Keratinocyte (primary cell): ENCODE measurements at regions not wholly inside any gene's neighbourhood (a gene's known extent, or its start where the extent isn't known, plus 50 kb on each side); places are given as distances from the start of the nearest gene placed in this dataset.

Experiments
- DNase-seq: peaks from one replicate; pipeline ENCODE4 v3.0.0-alpha.2; 2011; ENCODE audit warnings: low read depth, missing footprints, low spot score
- FAIRE-seq: peaks from 2 replicates; lab custom pipeline; 2011; peaks lifted over from hg19 to GRCh38; lab: Jason Lieb, UNC
- H2AFZ ChIP-seq: 2 replicates; pipeline ENCODE4 v1.6.0; 2012; ENCODE audit warnings: low read length, control low read depth, inconsistent platforms; ENCODE audit not compliant: control insufficient read depth
- H3K27ac ChIP-seq: 2 replicates; pipeline ENCODE4 v1.5.1; 2011; ENCODE audit warnings: low read length; ENCODE audit not compliant: control insufficient read depth, insufficient read depth
- H3K27me3 ChIP-seq: 3 replicates; pipeline ENCODE4 v1.6.0; 2011; ENCODE audit warnings: low read length; ENCODE audit not compliant: control insufficient read depth, insufficient read depth; ENCODE audit errors: extremely low read depth
- H3K36me3 ChIP-seq, 2 experiments: 2 replicates in 1 of 2; 3 replicates in 1 of 2; pipeline ENCODE4 v1.5.1; 2011; ENCODE audit warnings: low read length in 2 of 2, mild to moderate bottlenecking in 1 of 2; ENCODE audit not compliant: control insufficient read depth in 2 of 2, insufficient read depth in 2 of 2; ENCODE audit errors: extremely low read depth in 1 of 2
- H3K4me1 ChIP-seq: 3 replicates; pipeline ENCODE4 v1.5.1; 2011; ENCODE audit warnings: low read length; ENCODE audit not compliant: control insufficient read depth, insufficient read depth; ENCODE audit errors: extremely low read depth
- H3K4me2 ChIP-seq: 3 replicates; pipeline ENCODE4 v1.6.0; 2011; ENCODE audit warnings: low read depth, low read length; ENCODE audit not compliant: control insufficient read depth, insufficient read depth; ENCODE audit errors: extremely low read depth
- H3K4me3 ChIP-seq, 3 experiments: fragments of 200-600 bp in 1 of 3; sonication (generic) in 1 of 3; 2 replicates in 2 of 3; 3 replicates in 1 of 3; pipeline ENCODE4 v1.5.1; 2011 to 2016; ENCODE audit warnings: low read length in 3 of 3, mild to moderate bottlenecking in 3 of 3, control low read depth in 2 of 3, inconsistent platforms in 1 of 3, low read depth in 1 of 3, mixed read lengths in 1 of 3, mixed run types in 1 of 3, moderate library complexity in 1 of 3; ENCODE audit not compliant: control insufficient read depth in 2 of 3, insufficient read depth in 2 of 3; ENCODE audit errors: extremely low read depth in 1 of 3
- H3K79me2 ChIP-seq: 2 replicates; pipeline ENCODE4 v1.6.0; 2012; ENCODE audit warnings: low read length; ENCODE audit not compliant: control insufficient read depth, insufficient read depth
- H3K9ac ChIP-seq: 3 replicates; pipeline ENCODE4 v1.6.0; 2011; ENCODE audit warnings: low read length; ENCODE audit not compliant: control insufficient read depth, insufficient read depth; ENCODE audit errors: extremely low read depth
- H3K9me1 ChIP-seq: 3 replicates; pipeline ENCODE4 v1.6.0; 2011; ENCODE audit warnings: low read length; ENCODE audit not compliant: control insufficient read depth, insufficient read depth; ENCODE audit errors: extremely low read depth
- H3K9me3 ChIP-seq: 2 replicates; pipeline ENCODE4 v1.5.1; 2012; ENCODE audit warnings: low read depth, low read length; ENCODE audit not compliant: control insufficient read depth
- H4K20me1 ChIP-seq: 3 replicates; pipeline ENCODE4 v1.6.0; 2011; ENCODE audit warnings: low read length; ENCODE audit not compliant: control insufficient read depth, insufficient read depth; ENCODE audit errors: extremely low read depth
- CTCF ChIP-seq, 3 experiments: IDR thresholded peaks in 1 of 3; conservative IDR thresholded peaks in 1 of 3; optimal IDR thresholded peaks in 1 of 3; 2 replicates in 2 of 3; 3 replicates in 1 of 3; pipeline versions ENCODE3 to v1.5.1; 2011; ENCODE audit warnings: low read length in 3 of 3, mild to moderate bottlenecking in 3 of 3, moderate library complexity in 2 of 3, control low read depth in 1 of 3, inconsistent platforms in 1 of 3; ENCODE audit not compliant: insufficient read depth in 2 of 3; ENCODE audit errors: extremely low read depth in 1 of 3
- EZH2 ChIP-seq: IDR thresholded peaks from one replicate; pipeline ENCODE4 v1.6.1; 2012; ENCODE audit warnings: inconsistent platforms, mild to moderate bottlenecking, low read length, moderate library complexity
- dilution Hi-C: fragments of 300-500 bp; cut with MboI; formaldehyde crosslinking; loops from one replicate; pipeline ENCODE4 v1.7.0; 2020; ENCODE audit warnings: low sequenced_read_pairs; ENCODE audit not compliant: extremely low pct_ligation_motif_present

GRCh38 chr6:113796038-113796437 lies 61.1 kb upstream of the MARCKS start:
- Histone ChIP-seq H4K20me1 (no peaks in the 10 kb centered on the region), H3K27ac (no peak overlapping the region), H3K4me2 (no peak overlapping the region), H3K4me1 (no peaks in the 10 kb centered on the region), H3K9me1 (no peaks in the 10 kb centered on the region), H3K4me3 (no peak overlapping the region), H2AFZ (no peak overlapping the region), H3K9me3 (no peaks in the 10 kb centered on the region), H3K9ac (no peak overlapping the region), H3K36me3 (no peaks in the 10 kb centered on the region), H3K79me2 (no peaks in the 10 kb centered on the region), H3K27me3 (no peaks in the 10 kb centered on the region)
- dilution Hi-C loops, result no loop called here
- FAIRE-seq, result no peak
- TF ChIP-seq EZH2 (no peak), CTCF (optimal IDR thresholded peaks at IDR 0.05 in 1 of 3, IDR thresholded peaks at IDR 0.05 in 1 of 3, conservative IDR thresholded peaks at IDR 0.05 in 1 of 3; ENCODE audit: extremely low read depth in 1 of 3, insufficient read depth in 2 of 3, low read length in 3 of 3) (no peak)
- DNase-seq, result no peak

- no peaks in the 10 kb centered on the region for H3K27me3 ChIP-seq
- no peak for DNase-seq
- no peaks in the 10 kb centered on the region for H3K79me2 ChIP-seq
- H3K9me1 ChIP-seq, result no peaks in the 10 kb centered on the region
- no peak overlapping the region for H3K9ac ChIP-seq
- no peak overlapping the region for H3K27ac ChIP-seq
- TF ChIP-seq CTCF (optimal IDR thresholded peaks at IDR 0.05 in 1 of 3, IDR thresholded peaks at IDR 0.05 in 1 of 3, conservative IDR thresholded peaks at IDR 0.05 in 1 of 3; ENCODE audit: extremely low read depth in 1 of 3, insufficient read depth in 2 of 3, low read length in 3 of 3), result no peak
- TF ChIP-seq EZH2, result no peak
- dilution Hi-C loops, result no loop called here
- H4K20me1 ChIP-seq, result no peaks in the 10 kb centered on the region
- H3K4me2 ChIP-seq, result no peak overlapping the region
- no peaks in the 10 kb centered on the region for H3K36me3 ChIP-seq
- H2AFZ ChIP-seq, result no peak overlapping the region
- H3K9me3 ChIP-seq, result no peaks in the 10 kb centered on the region
- H3K4me3 ChIP-seq, result no peak overlapping the region
- H3K4me1 ChIP-seq, result no peaks in the 10 kb centered on the region
- FAIRE-seq, result no peak
Observed at GRCh38 chr6:113802779-113803178, 54.4 kb upstream of the MARCKS start.
